D341Med (cell line): ENCODE measurements at regions not wholly inside any gene's neighbourhood (a gene's known extent, or its start where the extent isn't known, plus 50 kb on each side); places are given as distances from the start of the nearest gene placed in this dataset.
"Not testable (repeated sequence)": the region's sequence is repeated elsewhere in the genome, so short reads cannot be mapped to it uniquely, and the experiment has no call there.

ENCODE experiments used
- DNase-seq: peaks from one replicate; pipeline ENCODE4 v3.0.0; 2012; ENCODE audit warnings: low spot score

- DNase-seq: no peak
Measured at GRCh38 chr13:44305917-44306370, 67.7 kb upstream of the SERP2 start.

DNA sequence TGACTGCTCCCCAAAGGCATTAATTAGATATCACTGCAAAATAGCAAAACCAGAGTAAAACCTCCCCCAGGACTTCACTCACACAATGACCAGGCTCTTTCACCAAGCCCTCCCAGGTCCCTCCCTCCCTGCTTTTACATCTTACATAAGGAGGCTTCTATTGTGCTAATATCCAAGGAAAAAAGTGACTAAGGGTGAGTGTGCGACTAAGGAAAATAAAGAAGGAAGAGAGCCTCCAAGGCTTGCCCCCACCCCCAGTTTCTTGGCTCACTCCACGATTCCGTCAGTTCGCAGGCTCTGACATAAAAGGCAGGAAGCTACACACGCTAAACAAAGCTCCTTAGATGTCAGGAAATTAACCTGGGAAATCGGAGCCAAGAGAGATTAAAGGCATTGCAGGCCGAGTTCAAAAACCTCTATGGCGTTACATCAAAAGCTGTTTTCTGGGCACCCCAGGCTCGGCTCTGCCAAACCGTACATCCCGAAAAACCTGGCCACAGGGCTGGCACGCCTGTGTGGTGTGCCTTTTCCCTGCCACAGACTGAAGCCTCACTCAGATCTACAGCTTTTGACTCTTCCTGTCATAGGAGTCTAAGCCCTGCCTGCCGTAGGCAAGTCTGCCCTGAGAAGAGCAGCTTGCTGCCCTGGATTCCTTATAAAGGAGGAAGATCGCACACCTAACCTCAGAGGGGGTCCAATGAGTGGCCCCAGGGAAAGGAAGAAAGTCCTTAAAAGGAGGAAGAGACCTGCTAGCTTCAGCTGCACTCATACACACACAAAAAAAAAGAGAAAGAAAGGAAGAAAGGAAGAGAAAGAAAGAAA, 67.0 kb upstream of the SERP2 start:
- no peak for DNase-seq

DNA sequence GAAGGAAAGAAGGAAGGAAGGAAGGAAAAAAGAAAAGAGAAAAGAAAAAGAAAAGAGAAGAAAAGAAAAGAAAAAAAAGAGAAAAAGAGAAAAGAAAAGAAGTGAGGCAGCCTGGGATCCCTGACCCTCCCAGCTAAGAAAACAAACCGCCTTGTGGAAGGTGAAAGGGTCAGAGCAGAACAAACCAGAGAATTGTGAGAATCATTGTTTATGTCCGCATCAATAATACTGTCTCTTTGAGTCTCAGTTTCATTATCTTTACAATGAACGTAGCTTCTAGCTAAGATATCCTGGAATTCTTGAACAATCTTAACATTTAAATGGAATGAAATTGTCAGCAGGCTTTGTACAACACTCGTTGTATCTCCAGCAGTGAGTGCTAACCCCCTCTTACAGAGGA, 66.4 kb upstream of the SERP2 start:
- no peak for DNase-seq

- no peak for DNase-seq
Measured at GRCh38 chr13:44307844-44308243, 65.8 kb upstream of the SERP2 start.

GRCh38 chr13:44308352-44308751, 65.3 kb upstream of the SERP2 start:
- no peak for DNase-seq

DNA sequence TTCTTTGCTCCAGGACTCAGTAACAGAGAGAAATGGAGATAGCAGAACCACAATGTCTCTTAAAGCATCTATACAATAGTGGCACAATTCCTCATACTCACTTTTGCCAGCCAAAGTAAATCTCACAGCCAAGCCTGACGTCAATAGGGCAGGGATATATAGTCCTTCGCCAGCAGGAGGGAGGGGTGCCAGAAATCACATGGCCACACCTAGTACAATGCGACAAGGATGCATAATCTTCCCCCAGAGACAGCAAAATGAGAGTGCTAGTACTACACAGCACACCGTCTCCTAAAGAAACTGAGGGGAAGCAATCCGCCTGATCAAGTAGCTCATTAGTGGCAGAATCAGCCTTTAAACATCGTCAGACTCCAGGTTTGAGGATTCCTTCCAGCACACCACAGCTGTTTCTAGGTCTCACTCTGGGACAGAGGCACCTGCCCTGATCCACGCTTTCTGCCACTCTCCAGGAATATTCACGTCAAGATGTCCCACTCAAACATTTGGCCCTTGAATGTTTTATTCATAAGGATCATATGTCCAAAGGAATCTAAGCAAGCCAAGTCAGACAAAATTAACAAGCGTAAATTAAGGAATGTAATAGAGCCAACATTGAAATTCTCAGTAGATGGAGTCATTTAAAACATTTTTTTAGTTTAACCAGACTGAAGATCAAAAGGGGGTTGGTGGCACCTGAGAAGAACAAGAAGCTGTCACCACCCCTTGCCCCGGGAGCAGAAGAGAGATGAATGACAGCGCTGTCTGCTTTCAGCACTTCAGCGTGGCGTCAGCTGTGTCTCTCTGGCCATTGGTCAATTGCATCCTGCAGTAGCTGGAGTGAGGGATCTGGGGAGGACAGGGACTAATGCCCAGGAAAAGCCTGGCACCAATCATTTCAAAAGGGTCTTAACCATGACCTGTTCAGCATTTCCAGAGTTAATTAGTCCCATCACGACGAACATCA, 63.5 kb upstream of the SERP2 start:
- no peak for DNase-seq

DNA sequence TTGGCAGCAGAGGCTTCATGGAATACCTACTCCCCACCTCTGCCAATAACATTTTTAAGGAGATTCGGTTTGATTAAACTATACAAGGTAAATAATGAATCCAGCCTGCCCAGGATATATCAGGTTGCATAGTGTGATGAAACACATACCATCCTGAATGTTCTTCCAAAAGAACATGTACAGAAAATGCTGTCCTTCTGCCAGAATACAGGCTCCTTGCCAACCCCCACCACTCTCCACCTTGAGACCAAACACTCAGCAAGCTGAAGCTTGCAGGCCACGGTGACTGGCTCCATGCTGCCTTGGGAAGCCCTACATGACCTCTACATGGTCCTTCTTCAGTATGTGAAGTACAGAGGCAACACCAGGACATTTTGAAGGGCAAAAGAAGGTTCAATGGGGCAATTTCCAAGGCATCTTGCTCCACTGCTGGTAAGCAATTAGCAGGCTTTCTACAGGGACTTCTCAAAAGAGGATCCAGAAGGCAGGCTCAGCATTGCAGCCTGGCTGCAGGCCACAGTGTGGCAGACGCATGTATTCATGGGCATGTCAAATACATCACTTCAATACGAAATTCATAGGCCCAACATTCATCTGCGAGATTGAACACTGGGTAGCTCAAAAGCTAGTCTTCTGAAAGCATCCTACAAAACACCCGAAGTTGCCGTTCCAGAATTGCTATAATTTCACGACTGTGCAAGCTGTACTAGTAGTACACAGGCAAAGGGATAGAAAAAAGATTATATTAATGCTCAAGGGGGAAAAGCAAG, 62.4 kb upstream of the SERP2 start:
- no peak for DNase-seq

DNA sequence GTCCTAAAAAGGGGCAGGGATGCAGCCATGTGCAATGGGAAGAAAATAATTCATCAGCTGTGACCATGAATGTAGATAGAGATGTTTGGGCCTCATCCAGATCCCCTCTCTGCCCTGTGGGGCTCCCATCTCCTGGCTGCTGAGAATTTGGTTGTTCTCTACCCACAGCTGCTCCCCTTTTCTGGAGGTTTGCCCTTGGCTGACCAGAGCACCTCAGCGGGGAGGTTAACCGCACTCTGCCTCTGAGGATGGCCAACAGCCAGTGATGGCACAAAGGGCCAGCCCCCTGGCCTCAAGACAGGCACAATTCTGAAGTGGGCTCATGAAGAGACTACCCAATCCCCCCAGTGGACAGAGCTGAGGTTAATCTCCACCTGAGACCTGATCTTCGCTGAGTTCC, 61.5 kb upstream of the SERP2 start:
- DNase-seq: no peak

- DNase-seq: no peak
Measured at GRCh38 chr13:44312834-44313551, 60.6 kb upstream of the SERP2 start.

- DNase-seq: no peak
Measured at GRCh38 chr13:44313674-44314073, 60.0 kb upstream of the SERP2 start.

GRCh38 chr13:44314160-44314559, 59.5 kb upstream of the SERP2 start:
- DNase-seq: not testable (repeated sequence)

GRCh38 chr13:44317752-44318151, 55.9 kb upstream of the SERP2 start:
- DNase-seq: no peak

DNA sequence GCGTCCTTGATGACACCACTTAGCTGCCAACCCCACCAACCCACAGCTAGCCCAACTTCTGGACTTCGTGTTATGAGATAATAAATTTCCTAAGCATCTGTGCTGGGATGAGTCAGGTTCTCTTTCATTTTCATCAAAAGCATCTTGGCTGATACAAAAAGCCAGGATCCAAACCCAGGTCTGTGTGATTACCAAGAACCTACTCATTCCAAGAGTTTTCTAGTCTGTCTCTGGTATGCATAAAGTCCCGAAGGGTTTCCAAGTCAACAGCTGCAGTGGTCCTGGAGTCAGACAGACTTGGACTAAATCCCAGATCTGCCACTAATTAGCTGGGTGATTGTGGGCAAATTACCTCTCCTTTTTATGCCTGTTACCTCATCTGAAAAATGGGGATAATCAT, 55.5 kb upstream of the SERP2 start:
- peak; percentile 47 for DNase-seq

GRCh38 chr13:44320611-44321010, 53.0 kb upstream of the SERP2 start:
- no peak for DNase-seq

GRCh38 chr13:44321961-44322360, 51.7 kb upstream of the SERP2 start:
- no peak for DNase-seq

DNA sequence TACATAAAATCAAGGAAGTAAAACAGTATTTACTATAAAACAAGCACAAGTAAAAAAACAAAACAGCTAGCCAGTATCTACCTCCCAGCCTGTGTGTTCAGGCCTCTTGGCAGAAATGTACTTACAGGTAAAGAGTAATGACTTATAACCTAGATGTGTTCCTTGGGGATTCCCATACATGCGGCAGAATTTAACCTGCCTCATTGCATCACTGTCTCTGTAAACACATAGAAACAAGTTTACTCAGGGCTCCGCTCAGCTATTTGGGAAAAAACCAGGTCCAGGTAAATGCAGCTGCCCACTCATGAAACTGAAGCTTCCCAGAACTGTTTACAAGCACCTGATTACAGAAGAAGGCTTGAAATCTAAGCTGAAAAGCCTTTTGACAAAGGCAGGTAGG, 50.7 kb upstream of the SERP2 start:
- no peak for DNase-seq

- DNase-seq: no peak
Measured at GRCh38 chr13:44323754-44324153, 49.9 kb upstream of the SERP2 start.
